ENCODE measurements at regions not wholly inside any gene's neighbourhood (a gene's known extent, or its start where the extent isn't known, plus 50 kb on each side); places are given as distances from the start of the nearest gene placed in this dataset.

DNA sequence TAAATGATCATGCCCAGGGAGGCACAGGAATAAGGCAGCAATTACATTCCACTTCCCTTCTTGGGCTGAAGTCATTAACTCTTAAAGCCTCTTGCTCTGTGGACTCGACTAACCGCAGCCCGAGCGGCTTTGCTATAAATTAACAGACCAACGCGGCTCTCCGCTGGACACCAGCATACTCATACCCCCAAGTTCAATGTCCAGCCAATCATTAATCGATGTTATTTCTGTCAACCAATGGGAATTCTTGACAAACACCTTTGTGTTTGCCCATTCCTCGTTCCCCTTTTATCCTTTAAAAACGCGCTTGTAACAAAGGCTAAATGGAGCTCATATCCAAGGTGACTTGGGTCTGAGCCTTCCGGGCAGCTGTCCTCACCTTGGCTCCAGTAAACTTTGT lies 183.1 kb upstream of the RALGAPA2 start:
- Histone ChIP-seq H3K9me3 (ENCODE audit: severe bottlenecking) (no peaks in the 10 kb centered on the region), H3K27ac (ENCODE audit: poor library complexity, severe bottlenecking) (no peak overlapping the region), H3K36me3 (ENCODE audit: low read depth) (no peaks in the 10 kb centered on the region), H3K27me3 (ENCODE audit: insufficient read depth, poor library complexity, severe bottlenecking) (no peaks in the 10 kb centered on the region), H3K4me1 (ENCODE audit: insufficient read depth, poor library complexity, severe bottlenecking) (no peaks in the 10 kb centered on the region), H3K4me3 (ENCODE audit: severe bottlenecking) (no peak overlapping the region)
- DNase-seq (ENCODE audit: low spot score) (no peak), ATAC-seq (ENCODE audit: low read depth) (no peak)
- TF ChIP-seq, protein P1, sequence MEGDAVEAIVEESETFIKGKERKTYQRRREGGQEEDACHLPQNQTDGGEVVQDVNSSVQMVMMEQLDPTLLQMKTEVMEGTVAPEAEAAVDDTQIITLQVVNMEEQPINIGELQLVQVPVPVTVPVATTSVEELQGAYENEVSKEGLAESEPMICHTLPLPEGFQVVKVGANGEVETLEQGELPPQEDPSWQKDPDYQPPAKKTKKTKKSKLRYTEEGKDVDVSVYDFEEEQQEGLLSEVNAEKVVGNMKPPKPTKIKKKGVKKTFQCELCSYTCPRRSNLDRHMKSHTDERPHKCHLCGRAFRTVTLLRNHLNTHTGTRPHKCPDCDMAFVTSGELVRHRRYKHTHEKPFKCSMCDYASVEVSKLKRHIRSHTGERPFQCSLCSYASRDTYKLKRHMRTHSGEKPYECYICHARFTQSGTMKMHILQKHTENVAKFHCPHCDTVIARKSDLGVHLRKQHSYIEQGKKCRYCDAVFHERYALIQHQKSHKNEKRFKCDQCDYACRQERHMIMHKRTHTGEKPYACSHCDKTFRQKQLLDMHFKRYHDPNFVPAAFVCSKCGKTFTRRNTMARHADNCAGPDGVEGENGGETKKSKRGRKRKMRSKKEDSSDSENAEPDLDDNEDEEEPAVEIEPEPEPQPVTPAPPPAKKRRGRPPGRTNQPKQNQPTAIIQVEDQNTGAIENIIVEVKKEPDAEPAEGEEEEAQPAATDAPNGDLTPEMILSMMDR (IDR thresholded peaks at IDR 0.05; ENCODE audit: poor library complexity, severe bottlenecking) = no peak

DNA sequence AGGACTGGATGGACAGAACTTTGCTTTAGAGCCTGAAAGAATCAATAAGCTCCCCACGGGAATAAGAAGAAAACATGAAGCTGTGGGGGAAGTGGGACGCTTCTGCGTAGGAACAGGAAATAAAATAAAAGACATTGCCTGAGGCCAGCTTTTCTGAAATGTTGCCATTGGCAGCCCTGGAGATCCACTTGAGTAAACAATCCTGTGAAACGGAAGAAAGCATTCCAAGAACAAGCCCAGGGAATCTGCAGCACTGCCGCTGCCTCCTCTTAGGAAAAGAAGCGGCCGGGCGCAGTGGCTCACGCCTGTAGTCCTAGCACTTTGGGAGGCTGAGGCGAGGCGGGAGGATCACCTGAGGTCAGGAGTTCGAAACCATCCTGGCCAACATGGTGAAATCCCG lies 182.3 kb upstream of the RALGAPA2 start:
- no peaks in the 10 kb centered on the region for H3K4me1 ChIP-seq (ENCODE audit: insufficient read depth, poor library complexity, severe bottlenecking)
- ATAC-seq (ENCODE audit: low read depth) (no peak), DNase-seq (ENCODE audit: low spot score) (no peak)
- no peaks in the 10 kb centered on the region for H3K27me3 ChIP-seq (ENCODE audit: insufficient read depth, poor library complexity, severe bottlenecking)
- H3K9me3 ChIP-seq (ENCODE audit: severe bottlenecking) = no peaks in the 10 kb centered on the region
- TF ChIP-seq, protein P1 (IDR thresholded peaks at IDR 0.05; ENCODE audit: poor library complexity, severe bottlenecking) = no peak
- H3K4me3 ChIP-seq (ENCODE audit: severe bottlenecking) = no peak overlapping the region
- no peaks in the 10 kb centered on the region for H3K36me3 ChIP-seq (ENCODE audit: low read depth)
- H3K27ac ChIP-seq (ENCODE audit: poor library complexity, severe bottlenecking) = no peak overlapping the region

DNA sequence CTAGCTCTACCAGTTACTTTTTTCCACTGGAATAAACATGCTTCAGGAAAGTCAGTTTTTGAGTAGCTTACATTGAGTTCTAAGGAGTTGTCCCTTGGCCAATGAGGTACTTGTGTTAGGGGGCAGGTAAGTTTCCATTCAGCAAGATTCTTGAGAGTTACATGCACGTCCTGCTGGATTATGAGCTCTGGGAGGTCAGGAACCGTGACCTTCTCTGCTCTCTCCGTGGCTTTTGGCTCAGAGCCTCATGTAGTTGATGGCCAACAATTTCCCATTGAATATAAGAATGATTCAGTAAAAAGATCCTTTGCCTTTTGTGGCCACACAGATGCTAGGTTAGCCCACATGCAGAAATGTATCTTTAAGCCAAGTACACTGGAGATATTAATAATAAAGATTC lies 181.8 kb upstream of the RALGAPA2 start:
- no peak for ATAC-seq (ENCODE audit: low read depth)
- Histone ChIP-seq H3K4me3 (ENCODE audit: severe bottlenecking) (no peak overlapping the region), H3K9me3 (ENCODE audit: severe bottlenecking) (no peaks in the 10 kb centered on the region), H3K36me3 (ENCODE audit: low read depth) (no peaks in the 10 kb centered on the region), H3K4me1 (ENCODE audit: insufficient read depth, poor library complexity, severe bottlenecking) (no peaks in the 10 kb centered on the region), H3K27ac (ENCODE audit: poor library complexity, severe bottlenecking) (no peak overlapping the region), H3K27me3 (ENCODE audit: insufficient read depth, poor library complexity, severe bottlenecking) (no peaks in the 10 kb centered on the region)
- TF ChIP-seq, protein P1 (IDR thresholded peaks at IDR 0.05; ENCODE audit: poor library complexity, severe bottlenecking) = no peak
- no peak for DNase-seq (ENCODE audit: low spot score)

DNA sequence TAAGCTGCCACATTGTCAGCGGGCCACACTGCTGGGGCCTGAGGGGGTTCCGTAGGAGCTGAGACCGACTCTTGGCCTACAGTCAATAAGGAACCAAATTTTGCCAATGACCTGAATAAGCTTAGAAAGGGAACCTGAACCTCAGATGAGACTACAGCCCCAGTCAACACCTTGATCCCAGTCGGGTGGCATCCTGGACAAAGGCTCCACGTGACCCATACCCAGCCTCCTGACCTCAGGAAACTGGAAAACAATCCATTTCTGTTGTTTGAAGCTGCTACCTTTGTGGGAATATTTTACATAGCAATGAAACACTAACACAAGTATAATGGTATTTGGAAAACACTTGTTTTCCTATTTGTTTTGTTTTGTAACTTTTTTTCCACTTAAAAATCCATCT lies 179.9 kb upstream of the RALGAPA2 start:
- Histone ChIP-seq H3K9me3 (ENCODE audit: severe bottlenecking) (no peaks in the 10 kb centered on the region), H3K36me3 (ENCODE audit: low read depth) (no peaks in the 10 kb centered on the region), H3K4me3 (ENCODE audit: severe bottlenecking) (no peak overlapping the region), H3K27me3 (ENCODE audit: insufficient read depth, poor library complexity, severe bottlenecking) (no peaks in the 10 kb centered on the region), H3K4me1 (ENCODE audit: insufficient read depth, poor library complexity, severe bottlenecking) (no peaks in the 10 kb centered on the region), H3K27ac (ENCODE audit: poor library complexity, severe bottlenecking) (no peak overlapping the region)
- DNase-seq (ENCODE audit: low spot score) (no peak), ATAC-seq (ENCODE audit: low read depth) (no peak)
- TF ChIP-seq, protein P1 (IDR thresholded peaks at IDR 0.05; ENCODE audit: poor library complexity, severe bottlenecking) = no peak

DNA sequence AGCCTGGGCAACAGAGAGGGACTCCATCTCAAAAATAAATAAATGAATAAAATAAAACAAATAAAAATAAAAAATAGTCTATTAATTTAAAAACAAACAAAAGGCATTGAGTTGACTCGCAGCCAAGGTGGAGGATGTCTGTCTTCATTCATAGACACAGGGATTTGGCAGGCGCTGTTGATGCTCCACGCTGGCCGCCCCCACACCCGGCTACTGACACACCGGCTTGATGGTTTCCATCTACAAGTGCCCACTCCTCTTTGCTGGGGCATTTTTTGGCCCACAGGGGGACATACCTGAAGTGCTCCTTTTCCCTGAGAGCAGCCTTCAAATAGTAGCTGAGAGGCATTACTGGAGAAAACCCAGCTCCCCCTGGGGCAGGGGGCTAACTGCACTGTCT lies 178.3 kb upstream of the RALGAPA2 start:
- Histone ChIP-seq H3K4me1 (ENCODE audit: insufficient read depth, poor library complexity, severe bottlenecking) (no peaks in the 10 kb centered on the region), H3K27ac (ENCODE audit: poor library complexity, severe bottlenecking) (no peak overlapping the region), H3K27me3 (ENCODE audit: insufficient read depth, poor library complexity, severe bottlenecking) (no peaks in the 10 kb centered on the region), H3K9me3 (ENCODE audit: severe bottlenecking) (no peaks in the 10 kb centered on the region), H3K36me3 (ENCODE audit: low read depth) (no peaks in the 10 kb centered on the region), H3K4me3 (ENCODE audit: severe bottlenecking) (no peak overlapping the region)
- TF ChIP-seq, protein P1 (IDR thresholded peaks at IDR 0.05; ENCODE audit: poor library complexity, severe bottlenecking) = no peak
- no peak for ATAC-seq (ENCODE audit: low read depth)
- DNase-seq (ENCODE audit: low spot score) = no peak
